Liver (tissue), 8 donors: ENCODE measurements at regions not wholly inside any gene's neighbourhood (a gene's known extent, or its start where the extent isn't known, plus 50 kb on each side); places are given as distances from the start of the nearest gene placed in this dataset.
A peak's percentile ranks its signal among the peaks of the same experiment; 100 is the strongest.

Experiments used
- DNase-seq: peaks from one replicate; pipeline ENCODE4 v3.0.0-alpha.2; 2017; ENCODE audit warnings: low spot score
- H3K27ac ChIP-seq, 2 donors: one replicate each; pipeline ENCODE4 v1.7.0; 2013; ENCODE audit warnings: inconsistent platforms in 2 of 2, low read length in 2 of 2, control low read depth in 1 of 2, low read depth in 1 of 2, mild to moderate bottlenecking in 1 of 2
- H3K27me3 ChIP-seq, 4 donors: one replicate each; pipeline versions ENCODE4 v1.6.1 to v1.7.0; 2013; ENCODE audit warnings: low read length in 3 of 4, inconsistent platforms in 1 of 4, mild to moderate bottlenecking in 1 of 4, moderate library complexity in 1 of 4; ENCODE audit not compliant: control insufficient read depth in 4 of 4, insufficient read depth in 4 of 4
- H3K36me3 ChIP-seq, 4 donors: one replicate each; pipeline versions ENCODE4 v1.6.1 to v1.7.0; 2013; ENCODE audit warnings: low read length in 3 of 4, mild to moderate bottlenecking in 3 of 4, low read depth in 1 of 4, moderate library complexity in 1 of 4; ENCODE audit not compliant: control insufficient read depth in 4 of 4, insufficient read depth in 3 of 4
- H3K4me1 ChIP-seq, 4 donors: one replicate each; pipeline versions ENCODE4 v1.6.1 to v1.7.0; 2013; ENCODE audit warnings: low read length in 3 of 4, mild to moderate bottlenecking in 3 of 4, moderate library complexity in 1 of 4; ENCODE audit not compliant: control insufficient read depth in 4 of 4, insufficient read depth in 4 of 4
- H3K4me3 ChIP-seq, 3 donors: one replicate each; pipeline versions ENCODE4 v1.6.1 to v1.7.0; 2013; ENCODE audit warnings: low read length in 3 of 3, control low read depth in 1 of 3, low read depth in 1 of 3, mild to moderate bottlenecking in 1 of 3
- H3K9ac ChIP-seq, 2 donors: one replicate each; pipeline ENCODE4 v1.7.0; 2013; ENCODE audit warnings: low read length in 2 of 2, mild to moderate bottlenecking in 2 of 2, moderate library complexity in 2 of 2, control low read depth in 1 of 2, low read depth in 1 of 2
- H3K9me3 ChIP-seq, 4 donors: one replicate each; pipeline versions ENCODE4 v1.6.1 to v1.7.0; 2013; ENCODE audit warnings: low read length in 3 of 4; ENCODE audit not compliant: control insufficient read depth in 4 of 4
- ATF3 ChIP-seq: IDR thresholded peaks from 2 replicates; pipeline ENCODE4 v1.6.1; 2016; ENCODE audit warnings: antibody characterized with exemption
- CTCF ChIP-seq: fragments of 150-350 bp; IDR thresholded peaks from 2 replicates; pipeline ENCODE4 v1.5.1; 2017; ENCODE audit warnings: improper control_type of control experiment, low read depth, low read length; ENCODE audit not compliant: missing input control
- FOXA1 ChIP-seq: IDR thresholded peaks from 2 replicates; pipeline ENCODE4 v1.6.1; 2016; ENCODE audit warnings: antibody characterized with exemption
- FOXA2 ChIP-seq: IDR thresholded peaks from 2 replicates; pipeline ENCODE4 v1.6.1; 2016; ENCODE audit warnings: antibody characterized with exemption
- HNF4A ChIP-seq, 2 donors: conservative IDR thresholded peaks; 2 replicates each; pipeline ENCODE4 v1.6.1; 2016; ENCODE audit warnings: antibody characterized with exemption in 2 of 2, mild to moderate bottlenecking in 2 of 2
- HNF4G ChIP-seq: IDR thresholded peaks from 2 replicates; pipeline ENCODE4 v1.6.1; 2016; ENCODE audit warnings: antibody characterized with exemption
- JUND ChIP-seq, 2 donors: IDR thresholded peaks; 2 replicates each; pipeline ENCODE4 v1.6.1; 2016; ENCODE audit warnings: antibody characterized with exemption in 2 of 2
- MAX ChIP-seq: IDR thresholded peaks from 2 replicates; pipeline ENCODE4 v1.6.1; 2016; ENCODE audit warnings: antibody characterized with exemption
- NR2F2 ChIP-seq: IDR thresholded peaks from 2 replicates; pipeline ENCODE4 v1.6.1; 2016; ENCODE audit warnings: antibody characterized with exemption
- RAD21 ChIP-seq, 2 donors: IDR thresholded peaks; 2 replicates each; pipeline ENCODE4 v1.6.1; 2016; ENCODE audit warnings: antibody characterized with exemption in 2 of 2, mild to moderate bottlenecking in 2 of 2
- SP1 ChIP-seq: IDR thresholded peaks from 2 replicates; pipeline ENCODE4 v1.6.1; 2018; ENCODE audit warnings: antibody characterized with exemption, mild to moderate bottlenecking
- TAF1 ChIP-seq: conservative IDR thresholded peaks from 2 replicates; pipeline ENCODE4 v1.6.1; 2016; ENCODE audit warnings: antibody characterized with exemption, mild to moderate bottlenecking
- YY1 ChIP-seq: IDR thresholded peaks from 2 replicates; pipeline ENCODE4 v1.6.1; 2016; ENCODE audit warnings: antibody characterized with exemption, mild to moderate bottlenecking
- ZBTB33 ChIP-seq: IDR thresholded peaks from 2 replicates; pipeline ENCODE4 v1.6.1; 2016; ENCODE audit warnings: antibody characterized with exemption
- WGBS: extraction: QIAGEN DNeasy Blood & Tissue Kit; methylation state at CpG from one replicate; pipeline ENCODE4 v1.1.7; 2013; 5-methylcytosine and 5-hydroxymethylcytosine counted together
- TF ChIP-seq, protein P1 (sequence below): IDR thresholded peaks from 2 replicates; pipeline ENCODE4 v1.6.1; 2016; ENCODE audit warnings: antibody characterized with exemption, mild to moderate bottlenecking
- donor health status: healthy.
- donor health status: healthy.
- donor health status: healthy.
- donor health status: healthy.
- donor health status: healthy.

DNA sequence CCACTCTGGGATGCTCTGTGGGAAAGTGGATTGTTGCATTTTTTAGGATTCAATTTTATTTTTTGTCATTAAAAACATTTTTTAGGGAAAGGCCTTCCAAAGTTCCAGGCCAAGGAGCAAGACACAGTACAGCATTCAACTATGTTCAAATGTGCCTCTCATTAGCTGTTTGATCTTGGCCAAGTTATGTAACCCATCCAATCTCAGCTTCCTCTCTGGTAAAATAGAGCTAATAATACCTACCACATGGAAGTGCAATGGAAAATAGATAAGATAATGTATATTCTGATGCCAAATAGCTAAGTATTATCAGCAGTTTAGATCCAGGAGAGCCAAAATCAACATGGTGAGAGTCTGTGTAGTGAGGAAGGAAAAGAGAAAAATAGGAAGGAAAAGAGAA is 220.3 kb upstream of the SESN3 start:
- H3K9ac ChIP-seq, result no peak overlapping the region
- peak overlapping the region; percentile 56 to 64 for H3K27ac ChIP-seq
- TF ChIP-seq NR2F2, result peak; percentile 46
- no peak for TF ChIP-seq JUND (IDR thresholded peaks at IDR 0.05)
- no peaks in the 10 kb centered on the region for H3K4me1 ChIP-seq
- H3K9me3 ChIP-seq, result no peaks in the 10 kb centered on the region
- no peaks in the 10 kb centered on the region for H3K36me3 ChIP-seq
- no peak overlapping the region for H3K4me3 ChIP-seq
- H3K27me3 ChIP-seq, result no peaks in the 10 kb centered on the region
- no peak for DNase-seq

- DNase-seq, result no peak
- WGBS, result 77% methylated on average over 4 of the region's 4 CpGs
These were observed 219.6 kb upstream of the SESN3 start for GRCh38 chr11:95450547-95451123.

GRCh38 chr11:95445746-95446333 is 214.8 kb upstream of the SESN3 start:
- Histone ChIP-seq H3K9ac (no peak overlapping the region), H3K27ac (no peak overlapping the region), H3K4me1 (no peaks in the 10 kb centered on the region), H3K9me3 (no peaks in the 10 kb centered on the region), H3K4me3 (no peak overlapping the region), H3K27me3 (no peaks in the 10 kb centered on the region), H3K36me3 (no peaks in the 10 kb centered on the region)
- TF ChIP-seq YY1 (no peak), JUND (IDR thresholded peaks at IDR 0.05) (no peak), FOXA1 (no peak), TAF1 (no peak), ZBTB33 (no peak), CTCF (no peak), FOXA2 (no peak), HNF4A (conservative IDR thresholded peaks at IDR 0.05) (no peak), SP1 (no peak), NR2F2 (no peak), HNF4G (no peak), MAX (no peak), ATF3 (no peak), RAD21 (IDR thresholded peaks at IDR 0.05) (no peak)
- TF ChIP-seq, protein P1, sequence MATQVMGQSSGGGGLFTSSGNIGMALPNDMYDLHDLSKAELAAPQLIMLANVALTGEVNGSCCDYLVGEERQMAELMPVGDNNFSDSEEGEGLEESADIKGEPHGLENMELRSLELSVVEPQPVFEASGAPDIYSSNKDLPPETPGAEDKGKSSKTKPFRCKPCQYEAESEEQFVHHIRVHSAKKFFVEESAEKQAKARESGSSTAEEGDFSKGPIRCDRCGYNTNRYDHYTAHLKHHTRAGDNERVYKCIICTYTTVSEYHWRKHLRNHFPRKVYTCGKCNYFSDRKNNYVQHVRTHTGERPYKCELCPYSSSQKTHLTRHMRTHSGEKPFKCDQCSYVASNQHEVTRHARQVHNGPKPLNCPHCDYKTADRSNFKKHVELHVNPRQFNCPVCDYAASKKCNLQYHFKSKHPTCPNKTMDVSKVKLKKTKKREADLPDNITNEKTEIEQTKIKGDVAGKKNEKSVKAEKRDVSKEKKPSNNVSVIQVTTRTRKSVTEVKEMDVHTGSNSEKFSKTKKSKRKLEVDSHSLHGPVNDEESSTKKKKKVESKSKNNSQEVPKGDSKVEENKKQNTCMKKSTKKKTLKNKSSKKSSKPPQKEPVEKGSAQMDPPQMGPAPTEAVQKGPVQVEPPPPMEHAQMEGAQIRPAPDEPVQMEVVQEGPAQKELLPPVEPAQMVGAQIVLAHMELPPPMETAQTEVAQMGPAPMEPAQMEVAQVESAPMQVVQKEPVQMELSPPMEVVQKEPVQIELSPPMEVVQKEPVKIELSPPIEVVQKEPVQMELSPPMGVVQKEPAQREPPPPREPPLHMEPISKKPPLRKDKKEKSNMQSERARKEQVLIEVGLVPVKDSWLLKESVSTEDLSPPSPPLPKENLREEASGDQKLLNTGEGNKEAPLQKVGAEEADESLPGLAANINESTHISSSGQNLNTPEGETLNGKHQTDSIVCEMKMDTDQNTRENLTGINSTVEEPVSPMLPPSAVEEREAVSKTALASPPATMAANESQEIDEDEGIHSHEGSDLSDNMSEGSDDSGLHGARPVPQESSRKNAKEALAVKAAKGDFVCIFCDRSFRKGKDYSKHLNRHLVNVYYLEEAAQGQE, result no peak
- no peak for DNase-seq
- WGBS, result 92% methylated on average over 13 of the region's 13 CpGs

More at GRCh38 chr11:95450547-95451123, 219.6 kb upstream of the SESN3 start:
- Histone ChIP-seq H3K27me3 (no peaks in the 10 kb centered on the region), H3K4me1 (no peaks in the 10 kb centered on the region), H3K9ac (no peak overlapping the region), H3K4me3 (no peak overlapping the region), H3K9me3 (no peaks in the 10 kb centered on the region), H3K36me3 (no peaks in the 10 kb centered on the region), H3K27ac (peak overlapping the region; percentile 56 to 64)
- peak; percentile 47 for TF ChIP-seq NR2F2
- no peak for TF ChIP-seq JUND (IDR thresholded peaks at IDR 0.05)
- TF ChIP-seq RAD21 (IDR thresholded peaks at IDR 0.05), result peak in 1 of 2 donors; percentile 8
